CD4-positive, alpha-beta T cell (primary cell): ENCODE measurements at regions not wholly inside any gene's neighbourhood (a gene's known extent, or its start where the extent isn't known, plus 50 kb on each side); places are given as distances from the start of the nearest gene placed in this dataset.

Source experiments
- ATAC-seq: fragments of 200-7000 bp; cut with Tn5 transposase; one replicate; pipeline ENCODE4 v1.10.0; 2022; ENCODE audit warnings: mild to moderate bottlenecking; ENCODE audit not compliant: poor library complexity
- CTCF ChIA-PET: fragments of 350-600 bp; sonication (Branson Sonifier 250); formaldehyde crosslinking; loops from one replicate; lab custom pipeline; 2021; ENCODE audit warnings: antibody characterized with exemption, inconsistent platforms; lab: Charles Lee
- POLR2A ChIA-PET: fragments of 350-600 bp; sonication (Branson Sonifier 250); formaldehyde crosslinking; loops from one replicate; lab custom pipeline; 2021; ENCODE audit warnings: antibody characterized with exemption, inconsistent platforms; lab: Charles Lee
- DNase-seq, 14 experiments: peaks; one replicate each; pipeline ENCODE4 v3.0.0-alpha.2; 2013 to 2020; ENCODE audit warnings: mixed read lengths in 2 of 14
- H3K27ac ChIP-seq, 2 donors: one replicate each; pipeline versions ENCODE4 v1.5.1 to v1.7.0; 2013; ENCODE audit warnings: low read length in 2 of 2, low read depth in 1 of 2, mild to moderate bottlenecking in 1 of 2
- H3K27me3 ChIP-seq, 2 experiments: 1 replicate in 1 of 2; 2 replicates in 1 of 2; pipeline versions ENCODE4 v1.6.1 to v1.7.0; 2013; ENCODE audit warnings: low read length in 2 of 2, control low read depth in 1 of 2, mild to moderate bottlenecking in 1 of 2, moderate library complexity in 1 of 2; ENCODE audit not compliant: insufficient read depth in 2 of 2, control insufficient read depth in 1 of 2
- H3K36me3 ChIP-seq: one replicate; pipeline ENCODE4 v1.6.1; 2013; ENCODE audit warnings: low read length, control low read depth; ENCODE audit not compliant: insufficient read depth
- H3K4me1 ChIP-seq: one replicate; pipeline ENCODE4 v1.6.1; 2013; ENCODE audit warnings: low read length, control low read depth; ENCODE audit not compliant: insufficient read depth
- H3K4me3 ChIP-seq: one replicate; pipeline ENCODE4 v1.5.1; 2013; ENCODE audit warnings: mild to moderate bottlenecking, low read length, moderate library complexity
- H3K9me3 ChIP-seq, 2 experiments: 1 replicate in 1 of 2; 2 replicates in 1 of 2; pipeline versions ENCODE4 v1.6.1 to v1.7.0; 2013; ENCODE audit warnings: low read length in 2 of 2, mild to moderate bottlenecking in 2 of 2, control low read depth in 1 of 2, moderate library complexity in 1 of 2; ENCODE audit not compliant: control insufficient read depth in 1 of 2, insufficient read depth in 1 of 2
- H3K27ac Mint-ChIP-seq: one replicate; pipeline ENCODE4 v1.8.0; 2020; ENCODE audit warnings: mixed read lengths
- H3K27me3 Mint-ChIP-seq: one replicate; pipeline ENCODE4 v1.8.0; 2021; ENCODE audit warnings: mixed read lengths
- H3K36me3 Mint-ChIP-seq: one replicate; pipeline ENCODE4 v1.8.0; 2021; ENCODE audit warnings: low read depth, mixed read lengths
- H3K4me1 Mint-ChIP-seq: one replicate; pipeline ENCODE4 v1.8.0; 2021; ENCODE audit warnings: low read depth, mixed read lengths
- H3K4me3 Mint-ChIP-seq: one replicate; pipeline ENCODE4 v1.8.0; 2020; ENCODE audit warnings: mild to moderate bottlenecking, mixed read lengths
- H3K9me3 Mint-ChIP-seq: one replicate; pipeline ENCODE4 v1.8.0; 2020; ENCODE audit warnings: mixed read lengths
- CTCF ChIP-seq: fragments of 200-600 bp; IDR thresholded peaks from one replicate; pipeline ENCODE4 v1.8.0; 2022; ENCODE audit warnings: antibody characterized with exemption, mild to moderate bottlenecking
- intact Hi-C, 2 experiments: fragments of 100-400 bp; cut with DNase I in 1 of 2; cut with micrococcal nuclease in 1 of 2; formaldehyde crosslinking; loops; one replicate each; pipeline versions ENCODE4 v1.15.1 to v1.9.0; 2023 to 2025; cut with DNase I, micrococcal nuclease

- ChIA-PET CTCF (no interaction called here), POLR2A (no interaction called here)
- intact Hi-C loops = no loop called here
- Histone ChIP-seq H3K4me3 (no peak overlapping the region), H3K27ac (no peak overlapping the region), H3K27me3 (no peaks in the 10 kb centered on the region), H3K36me3 (no peaks in the 10 kb centered on the region), H3K9me3 (peaks cover 0 to 19% of the 10 kb centered on the region in 2 experiments), H3K4me1 (no peaks in the 10 kb centered on the region)
- no peaks in the 10 kb centered on the region for H3K36me3 Mint-ChIP-seq
- no peak overlapping the region for H3K27ac Mint-ChIP-seq
- no peak for TF ChIP-seq CTCF
- no peaks in the 10 kb centered on the region for H3K27me3 Mint-ChIP-seq
- ATAC-seq (no peak), DNase-seq (no peak)
- H3K4me1 Mint-ChIP-seq = no peaks in the 10 kb centered on the region
- peaks cover 7% of the 10 kb centered on the region for H3K9me3 Mint-ChIP-seq
- H3K4me3 Mint-ChIP-seq = no peak overlapping the region
Measured at GRCh38 chr5:166672431-166672830, 1619.0 kb upstream of the WWC1 start.

DNA sequence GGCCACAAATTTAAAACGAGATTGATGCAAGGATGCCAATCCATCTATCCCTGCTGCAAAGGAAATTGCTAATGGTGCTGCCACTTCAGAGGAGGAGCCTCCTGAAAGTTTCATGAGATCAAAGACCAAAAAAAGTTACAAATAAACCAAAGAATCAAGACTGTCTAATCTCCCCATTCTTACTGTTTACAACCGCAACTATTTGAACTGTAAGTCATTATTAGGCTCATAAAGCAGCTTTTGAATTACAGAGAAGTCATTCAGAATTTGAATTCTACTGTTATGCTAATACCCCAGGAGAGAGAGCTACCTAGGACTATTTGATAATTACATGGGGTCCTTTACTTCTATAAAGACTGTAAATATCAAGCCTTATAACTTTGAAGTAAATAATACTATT is 1613.6 kb upstream of the WWC1 start:
- POLR2A ChIA-PET = no interaction called here
- intact Hi-C loops = no loop called here
- H3K4me3 Mint-ChIP-seq = no peak overlapping the region
- CTCF ChIA-PET = no interaction called here
- no peaks in the 10 kb centered on the region for H3K27me3 Mint-ChIP-seq
- peaks cover 7% of the 10 kb centered on the region for H3K9me3 Mint-ChIP-seq
- Histone ChIP-seq H3K27ac (no peak overlapping the region), H3K36me3 (no peaks in the 10 kb centered on the region), H3K27me3 (no peaks in the 10 kb centered on the region), H3K9me3 (peaks cover 0 to 16% of the 10 kb centered on the region in 2 experiments), H3K4me1 (no peaks in the 10 kb centered on the region), H3K4me3 (no peak overlapping the region)
- H3K4me1 Mint-ChIP-seq = no peaks in the 10 kb centered on the region
- no peak for ATAC-seq
- no peak overlapping the region for H3K27ac Mint-ChIP-seq
- no peak for DNase-seq
- H3K36me3 Mint-ChIP-seq = no peaks in the 10 kb centered on the region
- no peak for TF ChIP-seq CTCF

- Histone ChIP-seq H3K27ac (no peak overlapping the region), H3K36me3 (no peaks in the 10 kb centered on the region), H3K27me3 (no peaks in the 10 kb centered on the region), H3K9me3 (peaks cover 0 to 9% of the 10 kb centered on the region in 2 experiments), H3K4me3 (no peak overlapping the region), H3K4me1 (no peaks in the 10 kb centered on the region)
- Mint-ChIP-seq H3K4me1 (no peaks in the 10 kb centered on the region), H3K9me3 (peaks cover 7% of the 10 kb centered on the region), H3K27me3 (no peaks in the 10 kb centered on the region), H3K27ac (no peak overlapping the region), H3K4me3 (no peak overlapping the region), H3K36me3 (no peaks in the 10 kb centered on the region)
- ChIA-PET POLR2A (no interaction called here), CTCF (no interaction called here)
- TF ChIP-seq CTCF = no peak
- DNase-seq (no peak), ATAC-seq (no peak)
- intact Hi-C loops = no loop called here
Measured at GRCh38 chr5:166679331-166679730, 1612.1 kb upstream of the WWC1 start.
